Neural cell (in vitro differentiated cells): ENCODE measurements at regions not wholly inside any gene's neighbourhood (a gene's known extent, or its start where the extent isn't known, plus 50 kb on each side); places are given as distances from the start of the nearest gene placed in this dataset.

Experiments used
- CTCF ChIP-seq: fragments of 450-650 bp; IDR thresholded peaks from 2 replicates; pipeline ENCODE4 v1.5.1; 2014; ENCODE audit warnings: antibody characterized with exemption, mild to moderate bottlenecking, moderate library complexity; ENCODE audit not compliant: poor library complexity, severe bottlenecking
- EP300 ChIP-seq: fragments of 450-650 bp; conservative IDR thresholded peaks from 2 replicates; pipeline ENCODE4 v1.6.1; 2014; ENCODE audit warnings: antibody characterized with exemption, mild to moderate bottlenecking, moderate library complexity; ENCODE audit not compliant: poor library complexity, severe bottlenecking
- EZH2 ChIP-seq: fragments of 200-600, 300-800 bp; shearing (Covaris generic), sonication (generic); IDR thresholded peaks from 2 replicates; pipeline ENCODE4 v1.6.1; 2014; ENCODE audit warnings: antibody characterized with exemption, low read length, borderline replicate concordance, mild to moderate bottlenecking; ENCODE audit not compliant: insufficient read depth, poor library complexity, severe bottlenecking
- POLR2AphosphoS5 ChIP-seq: IDR thresholded peaks from 2 replicates; pipeline ENCODE4 v1.6.1; 2012
- REST ChIP-seq: IDR thresholded peaks from 2 replicates; pipeline ENCODE4 v1.6.1; 2012; ENCODE audit warnings: borderline replicate concordance

GRCh38 chr4:60726779-60727178 lies 473.3 kb upstream of the ADGRL3 start:
- no peak for TF ChIP-seq CTCF
- TF ChIP-seq EZH2 = no peak
- no peak for TF ChIP-seq REST
- no peak for TF ChIP-seq POLR2AphosphoS5
- TF ChIP-seq EP300 = no peak
